K562 (cell line): ENCODE measurements at regions not wholly inside any gene's neighbourhood (a gene's known extent, or its start where the extent isn't known, plus 50 kb on each side); places are given as distances from the start of the nearest gene placed in this dataset.
A peak's percentile ranks its signal among the peaks of the same experiment; 100 is the strongest.

Source experiments
- ATAC-seq: fragments of 200-7000 bp; cut with Tn5 transposase; 3 replicates; pipeline ENCODE4 v1.9.1; 2020; ENCODE audit warnings: moderate library complexity
- BruUV-seq: library from RNA; stranded (reverse); fragments of 400-500 nt; replicated peaks from 2 replicates; lab custom pipeline; 2021; lab: Mats Ljungman, UMichigan
- CTCF ChIA-PET: fragments of 300-600 bp; formaldehyde crosslinking; extraction: SDS; loops from one replicate; lab custom pipeline; 2021; ENCODE audit warnings: low intra/inter-chr PET ratio; lab: Yijun Ruan, JAX
- POLR2A ChIA-PET: fragments of 300-600, 350-650 bp; sonication (Branson Sonifier 250); formaldehyde crosslinking; extraction: SDS; loops from one replicate; lab custom pipeline; 2021; ENCODE audit warnings: antibody characterized with exemption, inconsistent platforms; lab: Yijun Ruan, JAX
- DNase-seq, 4 experiments: peaks; one replicate each; pipeline versions ENCODE4 v3.0.0 to v3.0.0-alpha.2; 2011 to 2018; ENCODE audit warnings: low spot score in 3 of 4, mixed read lengths in 3 of 4; ENCODE audit errors: extremely low read depth in 1 of 4
- FAIRE-seq: peaks from 2 replicates; lab custom pipeline; 2011; peaks lifted over from hg19 to GRCh38; lab: Jason Lieb, UNC
- H2AFZ ChIP-seq: 2 replicates; pipeline ENCODE4 v1.6.0; 2011; ENCODE audit warnings: low read depth, low read length, control low read depth, inconsistent platforms
- H3K27ac ChIP-seq: fragments of 200-600 bp; 3 replicates; pipeline ENCODE4 v1.8.0; 2011; ENCODE audit warnings: low read depth, mild to moderate bottlenecking, control low read depth, inconsistent platforms, low read length, moderate library complexity, mixed read lengths; ENCODE audit errors: extremely low read depth
- H3K27me3 ChIP-seq, 2 experiments: fragments of 300-600 bp in 1 of 2; 2 replicates in 1 of 2; 3 replicates in 1 of 2; pipeline versions ENCODE4 v1.6.0 to v1.8.0; 2011; ENCODE audit warnings: inconsistent platforms in 2 of 2, low read length in 2 of 2, mild to moderate bottlenecking in 1 of 2, mixed read lengths in 1 of 2, moderate library complexity in 1 of 2; ENCODE audit not compliant: control insufficient read depth in 2 of 2, insufficient read depth in 2 of 2
- H3K36me3 ChIP-seq: fragments of 300-600 bp; 3 replicates; pipeline ENCODE4 v1.8.0; 2011; ENCODE audit warnings: mild to moderate bottlenecking, low read length, inconsistent platforms; ENCODE audit not compliant: control insufficient read depth, insufficient read depth
- H3K4me1 ChIP-seq, 2 experiments: fragments of 200-600 bp in 1 of 2; replicated peaks in 1 of 2; 2 replicates in 1 of 2; 3 replicates in 1 of 2; pipeline versions ENCODE4 v1.5.1 to v1.8.0; 2011; ENCODE audit warnings: inconsistent platforms in 2 of 2, low read length in 2 of 2, mild to moderate bottlenecking in 1 of 2, mixed read lengths in 1 of 2, moderate library complexity in 1 of 2; ENCODE audit not compliant: control insufficient read depth in 2 of 2, insufficient read depth in 2 of 2
- H3K4me2 ChIP-seq: 2 replicates; pipeline ENCODE4 v1.6.1; 2011; ENCODE audit warnings: low read length, control low read depth, inconsistent platforms, mixed read lengths; ENCODE audit not compliant: insufficient read depth
- H3K4me3 ChIP-seq: fragments of 200-600 bp; sonication (generic), shearing (Covaris generic); 2 replicates; pipeline ENCODE4 v1.5.1; 2016; ENCODE audit warnings: control low read depth, inconsistent platforms
- H3K79me2 ChIP-seq: fragments of 200-600 bp; 3 replicates; pipeline ENCODE4 v1.8.0; 2011; ENCODE audit warnings: low read length, inconsistent platforms; ENCODE audit not compliant: control insufficient read depth, insufficient read depth
- H3K9ac ChIP-seq, 2 experiments: 2 replicates each; pipeline versions ENCODE4 v1.6.0 to v1.6.1; 2011; ENCODE audit warnings: low read depth in 2 of 2, low read length in 2 of 2, control low read depth in 1 of 2, inconsistent platforms in 1 of 2, mild to moderate bottlenecking in 1 of 2, mixed read lengths in 1 of 2; ENCODE audit not compliant: insufficient read depth in 1 of 2
- H3K9me1 ChIP-seq: one replicate; pipeline ENCODE4 v1.6.0; 2011; ENCODE audit warnings: inconsistent platforms, mild to moderate bottlenecking, low read length, moderate library complexity; ENCODE audit not compliant: control insufficient read depth, insufficient read depth
- H3K9me3 ChIP-seq: replicated peaks from 2 replicates; pipeline ENCODE4 v1.5.1; 2011; ENCODE audit warnings: low read depth, low read length, inconsistent platforms; ENCODE audit not compliant: control insufficient read depth, insufficient read depth
- H4K20me1 ChIP-seq: replicated peaks from 2 replicates; pipeline ENCODE4 v1.6.1; 2011; ENCODE audit warnings: low read length, inconsistent platforms, mixed read lengths; ENCODE audit not compliant: control insufficient read depth, insufficient read depth
- C11orf30 ChIP-seq: fragments of 450-650 bp; IDR thresholded peaks from 2 replicates; pipeline ENCODE4 v1.6.1; 2016; ENCODE audit warnings: low read depth, mild to moderate bottlenecking
- CAMTA2 ChIP-seq: fragments of 250-450 bp; sonication (Bioruptor Pico); conservative IDR thresholded peaks from 2 replicates; pipeline ENCODE4 v1.5.1; 2022
- E2F3 ChIP-seq: fragments of 250-450 bp; sonication (Bioruptor Pico); IDR thresholded peaks from 2 replicates; pipeline ENCODE4 v1.4.0; 2020; ENCODE audit warnings: mild to moderate bottlenecking
- ESRRA ChIP-seq: fragments of 450-650 bp; IDR thresholded peaks from 2 replicates; pipeline ENCODE4 v1.6.1; 2014; ENCODE audit warnings: low read depth, mild to moderate bottlenecking, moderate library complexity, borderline replicate concordance
- ILF3 ChIP-seq: fragments of 450-650 bp; IDR thresholded peaks from 2 replicates; pipeline ENCODE4 v1.6.1; 2018; ENCODE audit warnings: antibody characterized with exemption, mild to moderate bottlenecking, moderate library complexity, borderline replicate concordance
- RUNX1 ChIP-seq: sonication (generic); IDR thresholded peaks from 2 replicates; pipeline ENCODE4 v1.6.1; 2016; ENCODE audit warnings: antibody characterized with exemption, low read depth
- TCF3 ChIP-seq: sonication (generic); formaldehyde crosslinking; IDR thresholded peaks from 2 replicates; pipeline ENCODE4 v1.4.0; 2020; ENCODE audit warnings: mild to moderate bottlenecking, missing genetic modification reagents
- ZBED1 ChIP-seq: IDR thresholded peaks from 2 replicates; pipeline ENCODE4 v1.6.1; 2014
- ZNF316 ChIP-seq: fragments of 450-650 bp; IDR thresholded peaks from 2 replicates; pipeline ENCODE4 v1.6.1; 2016
- ZNF444 ChIP-seq: fragments of 250-450 bp; sonication (Bioruptor Pico); IDR thresholded peaks from 2 replicates; pipeline ENCODE4 v1.4.0; 2020; ENCODE audit warnings: mild to moderate bottlenecking, moderate library complexity
- ZNF695 ChIP-seq: fragments of 450-650 bp; formaldehyde crosslinking; IDR thresholded peaks from 2 replicates; pipeline ENCODE4 v1.4.0; 2020; ENCODE audit warnings: mild to moderate bottlenecking, moderate library complexity
- WGBS: fragments of 100-300 bp; shearing (Covaris generic); methylation state at CpG from one replicate; pipeline ENCODE4 v1.1.6; 2016; ENCODE audit warnings: low coverage, mixed read lengths; ENCODE audit not compliant: insufficient coverage; ENCODE audit errors: missing lambda C conversion rate; 5-methylcytosine and 5-hydroxymethylcytosine counted together
- in situ Hi-C: fragments of 300-500 bp; cut with MboI; formaldehyde crosslinking; loops from 4 replicates; pipeline ENCODE4 v1.15.0; 2018; ENCODE audit warnings: inconsistent platforms, mixed read lengths
- intact Hi-C: fragments of 100-400 bp; cut with micrococcal nuclease; formaldehyde crosslinking; loops from 2 replicates; pipeline ENCODE4 v1.14.2; 2022
- TF ChIP-seq, protein P1 (sequence below): sonication (generic); formaldehyde crosslinking; IDR thresholded peaks from 2 replicates; pipeline ENCODE4 v1.9.0; 2022; ENCODE audit warnings: mild to moderate bottlenecking, missing genetic modification reagents
- TF ChIP-seq, protein P2 (sequence below): fragments of 250-450 bp; sonication (Bioruptor Pico); IDR thresholded peaks from 2 replicates; pipeline ENCODE4 v1.5.0; 2021; ENCODE audit warnings: mild to moderate bottlenecking, moderate library complexity
- TF ChIP-seq, protein P3 (sequence below): fragments of 450-650 bp; IDR thresholded peaks from 2 replicates; pipeline ENCODE4 v1.6.1; 2016; ENCODE audit warnings: borderline replicate concordance

DNA sequence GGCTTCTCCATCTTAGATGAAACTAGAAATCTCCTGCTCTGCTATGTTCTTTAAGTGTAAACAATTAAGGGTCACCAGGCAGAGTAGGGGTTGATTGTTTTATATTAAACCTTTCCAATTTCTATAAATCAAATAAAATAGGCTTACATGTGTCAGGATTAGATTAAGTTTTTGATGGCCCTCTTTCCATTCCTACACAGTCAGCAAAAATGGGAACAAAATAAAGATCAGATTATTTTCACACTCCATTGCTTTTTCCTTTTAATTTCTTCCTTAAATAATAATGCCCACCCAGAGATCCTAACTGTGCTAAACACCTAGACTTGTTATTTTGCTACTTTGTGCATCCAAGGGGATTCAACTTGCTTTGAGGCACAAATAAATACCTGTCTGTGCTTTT is 381.4 kb upstream of the MAGEB16 start:
- DNase-seq: no peak
- in situ Hi-C loops (no loop called here), intact Hi-C loops (no loop called here)
- Histone ChIP-seq H3K9ac (no peak overlapping the region), H3K27me3 (no peaks in the 10 kb centered on the region), H3K9me3 (no peaks in the 10 kb centered on the region), H3K27ac (no peak overlapping the region)
- no peak for ATAC-seq
- no peak for TF ChIP-seq ILF3
- 0 out of 2 replicates have a peak, but pooled peaks have one; percentile 3 for TF ChIP-seq ZNF316
- TF ChIP-seq, protein P1, sequence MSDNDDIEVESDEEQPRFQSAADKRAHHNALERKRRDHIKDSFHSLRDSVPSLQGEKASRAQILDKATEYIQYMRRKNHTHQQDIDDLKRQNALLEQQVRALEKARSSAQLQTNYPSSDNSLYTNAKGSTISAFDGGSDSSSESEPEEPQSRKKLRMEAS (CRISPR knock-in tag): no peak
- no peak for TF ChIP-seq ZBED1
- TF ChIP-seq, all 486 proteins: peak for 1
- ChIA-PET POLR2A (no interaction called here), CTCF (no interaction called here)
- Histone ChIP-seq H3K36me3 (no peaks in the 10 kb centered on the region), H3K4me1 (no peaks in the 10 kb centered on the region), H4K20me1 (no peaks in the 10 kb centered on the region), H3K79me2 (no peaks in the 10 kb centered on the region), H3K9me1 (no peaks in the 10 kb centered on the region), H3K4me3 (no peak overlapping the region), H3K4me2 (no peak overlapping the region), H2AFZ (no peak overlapping the region)
- BruUV-seq: no TSS peak
- FAIRE-seq: no peak

DNA sequence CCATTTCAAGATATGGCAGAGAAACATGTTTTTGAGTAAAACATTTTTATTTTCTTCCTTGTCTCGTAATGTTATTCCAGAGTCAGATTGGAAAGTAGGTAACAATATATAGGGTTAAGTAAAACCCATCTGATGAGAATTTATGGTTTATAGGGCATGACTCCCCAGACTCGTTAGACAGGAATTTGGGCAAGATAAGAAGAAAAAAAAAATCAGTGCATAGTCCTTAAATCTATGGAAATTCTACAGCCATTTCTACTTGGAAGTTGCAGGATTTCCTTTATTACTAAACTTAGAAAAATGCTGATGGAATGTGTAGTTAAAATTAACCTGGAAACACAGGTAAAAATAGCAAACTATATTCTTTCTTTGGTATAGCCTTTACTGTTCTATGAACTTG is 366.1 kb upstream of the MAGEB16 start:
- Histone ChIP-seq H4K20me1 (no peaks in the 10 kb centered on the region), H2AFZ (no peak overlapping the region), H3K4me1 (no peaks in the 10 kb centered on the region), H3K79me2 (no peaks in the 10 kb centered on the region), H3K9me1 (no peaks in the 10 kb centered on the region), H3K36me3 (no peaks in the 10 kb centered on the region), H3K27me3 (no peaks in the 10 kb centered on the region), H3K4me2 (no peak overlapping the region), H3K4me3 (no peak overlapping the region), H3K9ac (no peak overlapping the region), H3K27ac (no peak overlapping the region), H3K9me3 (no peaks in the 10 kb centered on the region)
- FAIRE-seq (no peak), DNase-seq (no peak), ATAC-seq (no peak)
- no TSS peak for BruUV-seq
- ChIA-PET POLR2A (no interaction called here), CTCF (no interaction called here)
- intact Hi-C loops: no loop called here
- WGBS: 0% methylated on average over 2 of the region's 2 CpGs
- in situ Hi-C loops: no loop called here
- TF ChIP-seq E2F3 (CRISPR knock-in tag): no peak
- no peak for TF ChIP-seq ESRRA
- TF ChIP-seq RUNX1: no peak
- TF ChIP-seq CAMTA2 (CRISPR knock-in tag): no peak
- no peak for TF ChIP-seq ZNF444 (CRISPR knock-in tag)
- no peak for TF ChIP-seq TCF3 (CRISPR knock-in tag)
- TF ChIP-seq, protein P2, sequence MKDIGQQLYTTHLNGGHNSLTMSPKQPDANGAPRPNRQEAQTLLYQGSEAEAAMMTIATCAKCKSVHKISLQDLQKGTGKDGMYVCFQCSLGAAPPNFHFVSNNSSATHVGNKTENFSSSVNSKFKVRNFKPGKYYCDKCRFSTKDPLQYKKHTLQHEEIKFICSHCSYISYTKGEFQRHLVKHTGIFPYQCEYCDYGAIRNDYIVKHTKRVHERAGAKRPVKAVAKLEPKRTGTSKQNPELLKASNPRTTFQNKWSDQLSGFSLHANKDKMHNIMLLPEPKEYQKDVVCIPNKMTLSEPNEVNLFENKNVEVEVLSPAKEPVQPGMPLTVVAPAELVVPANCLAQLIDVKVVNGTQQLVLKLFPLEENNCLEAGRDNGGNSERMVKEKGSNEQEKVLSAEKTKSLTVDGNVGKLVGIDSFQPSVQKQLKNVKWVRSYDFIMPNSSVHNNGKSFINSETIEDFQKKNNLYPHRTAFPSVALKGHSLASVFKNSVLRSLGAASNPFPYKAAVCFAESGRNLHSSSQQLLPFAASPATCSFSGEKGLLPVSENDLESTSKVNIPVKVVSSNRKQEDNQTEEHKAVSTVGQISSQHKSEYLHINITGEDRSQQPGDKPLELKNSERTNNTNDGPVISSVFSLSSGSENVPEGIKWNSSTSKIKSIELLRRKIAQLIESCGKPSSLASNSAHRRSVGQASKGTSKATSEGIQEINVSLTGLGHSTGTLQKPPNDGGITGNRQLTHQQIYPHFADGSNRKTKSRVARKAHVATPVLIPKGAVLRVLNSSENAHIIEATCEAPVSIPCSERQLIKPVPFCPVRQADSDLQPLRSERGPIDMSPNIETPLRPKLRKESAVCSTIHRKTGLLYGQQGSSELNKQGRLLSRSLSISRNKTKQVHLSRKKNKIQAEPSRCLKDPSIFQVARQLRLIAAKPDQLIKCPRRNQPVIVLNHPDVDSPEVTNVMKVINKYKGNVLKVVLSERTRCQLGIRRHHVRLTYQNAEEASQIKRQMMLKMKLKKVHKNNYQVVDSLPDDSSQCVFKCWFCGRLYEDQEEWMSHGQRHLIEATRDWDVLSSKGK (CRISPR knock-in tag): no peak
- no peak for TF ChIP-seq ZNF695
- TF ChIP-seq, protein P3, sequence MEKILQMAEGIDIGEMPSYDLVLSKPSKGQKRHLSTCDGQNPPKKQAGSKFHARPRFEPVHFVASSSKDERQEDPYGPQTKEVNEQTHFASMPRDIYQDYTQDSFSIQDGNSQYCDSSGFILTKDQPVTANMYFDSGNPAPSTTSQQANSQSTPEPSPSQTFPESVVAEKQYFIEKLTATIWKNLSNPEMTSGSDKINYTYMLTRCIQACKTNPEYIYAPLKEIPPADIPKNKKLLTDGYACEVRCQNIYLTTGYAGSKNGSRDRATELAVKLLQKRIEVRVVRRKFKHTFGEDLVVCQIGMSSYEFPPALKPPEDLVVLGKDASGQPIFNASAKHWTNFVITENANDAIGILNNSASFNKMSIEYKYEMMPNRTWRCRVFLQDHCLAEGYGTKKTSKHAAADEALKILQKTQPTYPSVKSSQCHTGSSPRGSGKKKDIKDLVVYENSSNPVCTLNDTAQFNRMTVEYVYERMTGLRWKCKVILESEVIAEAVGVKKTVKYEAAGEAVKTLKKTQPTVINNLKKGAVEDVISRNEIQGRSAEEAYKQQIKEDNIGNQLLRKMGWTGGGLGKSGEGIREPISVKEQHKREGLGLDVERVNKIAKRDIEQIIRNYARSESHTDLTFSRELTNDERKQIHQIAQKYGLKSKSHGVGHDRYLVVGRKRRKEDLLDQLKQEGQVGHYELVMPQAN: no peak
- TF ChIP-seq C11orf30: no peak
